Esophagus squamous epithelium (tissue), 4 donors: ENCODE measurements at regions not wholly inside any gene's neighbourhood (a gene's known extent, or its start where the extent isn't known, plus 50 kb on each side); places are given as distances from the start of the nearest gene placed in this dataset.

ENCODE experiments used
- CTCF ChIP-seq, 6 experiments: fragments of 450-650 bp in 4 of 6; fragments of 200-600 bp in 2 of 6; sonication (generic) in 2 of 6; IDR thresholded peaks; one replicate each; pipeline ENCODE4 v1.5.1; 2016 to 2019; ENCODE audit warnings: antibody characterized with exemption in 6 of 6, mild to moderate bottlenecking in 4 of 6, moderate library complexity in 4 of 6
- POLR2A ChIP-seq, 4 donors: fragments of 450-650 bp; IDR thresholded peaks; one replicate each; pipeline ENCODE4 v1.6.1; 2017; ENCODE audit warnings: antibody characterized with exemption in 4 of 4, mild to moderate bottlenecking in 4 of 4, moderate library complexity in 3 of 4

DNA sequence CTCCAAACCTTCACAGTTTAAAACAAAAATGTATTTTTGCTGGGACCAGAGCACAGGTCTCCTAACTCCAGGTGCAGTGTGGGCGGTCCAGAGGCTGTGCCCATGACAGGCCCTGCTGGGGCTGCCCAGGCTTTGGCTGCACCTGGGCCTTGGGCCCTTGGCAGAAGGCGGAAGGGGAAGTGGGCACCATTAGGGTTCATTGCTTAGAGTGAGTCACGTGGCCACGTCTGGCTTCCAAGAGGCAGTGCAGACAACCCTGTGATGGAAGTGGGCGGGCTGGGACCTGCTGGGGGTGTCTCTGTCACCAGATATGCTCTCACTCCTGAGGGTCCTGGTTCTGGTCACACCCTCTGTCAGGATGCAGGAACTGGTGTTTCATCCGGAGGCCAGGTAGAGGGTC, 302.2 kb downstream of the QKI start:
- TF ChIP-seq CTCF (IDR thresholded peaks at IDR 0.05), result no peak
- TF ChIP-seq POLR2A (IDR thresholded peaks at IDR 0.05), result no peak
